ENCODE measurements at regions not wholly inside any gene's neighbourhood (a gene's known extent, or its start where the extent isn't known, plus 50 kb on each side); places are given as distances from the start of the nearest gene placed in this dataset.

GRCh38 chr13:105825071-105825470 is 710.4 kb downstream of the EFNB2 start:
- TF ChIP-seq CTCF (conservative IDR thresholded peaks at IDR 0.05 in 1 of 2, IDR thresholded peaks at IDR 0.05 in 1 of 2; ENCODE audit: low read depth in 1 of 2, low read length in 2 of 2) (no peak), EZH2 (IDR thresholded peaks at IDR 0.05; ENCODE audit: low read length, missing control alignments) (no peak)
